ENCODE measurements at regions not wholly inside any gene's neighbourhood (a gene's known extent, or its start where the extent isn't known, plus 50 kb on each side); places are given as distances from the start of the nearest gene placed in this dataset.
"Not testable (repeated sequence)": the region's sequence is repeated elsewhere in the genome, so short reads cannot be mapped to it uniquely, and the experiment has no call there.

DNA sequence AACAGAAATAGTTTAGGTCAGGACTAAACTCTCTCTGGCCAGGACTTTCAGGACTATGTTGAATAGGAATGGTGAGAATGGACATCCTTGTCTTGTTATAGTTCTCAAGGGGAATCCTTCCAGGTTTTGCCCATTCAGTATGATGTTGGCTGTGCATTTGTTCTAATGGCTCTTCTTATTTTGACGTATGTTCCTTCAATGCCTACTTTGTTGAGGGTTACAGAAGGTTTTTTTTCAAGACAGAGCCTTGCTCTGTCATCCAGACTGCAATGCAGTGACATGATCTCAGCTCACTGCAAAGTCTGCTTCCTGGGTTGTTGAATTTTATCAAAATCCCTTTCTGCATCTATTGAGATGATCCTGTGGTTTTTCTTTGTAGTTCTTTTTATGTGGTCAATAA is 79.5 kb upstream of the NID2 start:
- POLR2A ChIA-PET, result no interaction called here
- 88% methylated on average over 1 of the region's 1 CpG for WGBS (ENCODE audit: insufficient coverage)
- no peaks in the 10 kb centered on the region for H3K4me1 ChIP-seq (ENCODE audit: control extremely low read depth in 1 of 4, control insufficient read depth in 4 of 4, insufficient read depth in 4 of 4, low read length in 3 of 4)
- CTCF ChIA-PET, result no interaction called here
- H3K36me3 ChIP-seq (ENCODE audit: control insufficient read depth in 4 of 4, insufficient read depth in 4 of 4, low read length in 3 of 4), result no peaks in the 10 kb centered on the region
- H3K9me3 ChIP-seq (ENCODE audit: control extremely low read depth in 1 of 5, control insufficient read depth in 4 of 5, insufficient read depth in 2 of 5, low read depth in 1 of 5, low read length in 4 of 5), result no peaks in the 10 kb centered on the region
- no peak overlapping the region for H3K27ac ChIP-seq (ENCODE audit: insufficient read depth in 1 of 2, low read depth in 1 of 2, low read length in 2 of 2, poor library complexity in 1 of 2, severe bottlenecking in 2 of 2)
- DNase-seq, result no peak
- H3K27me3 ChIP-seq (replicated peaks in 2 of 5; ENCODE audit: control insufficient read depth in 4 of 5, insufficient read depth in 5 of 5, low read length in 4 of 5), result no peaks in the 10 kb centered on the region
- H3K4me3 ChIP-seq (ENCODE audit: control insufficient read depth in 1 of 7, extremely low read depth in 1 of 7, insufficient read depth in 4 of 7, low read depth in 2 of 7, low read length in 6 of 7), result no peak overlapping the region

DNA sequence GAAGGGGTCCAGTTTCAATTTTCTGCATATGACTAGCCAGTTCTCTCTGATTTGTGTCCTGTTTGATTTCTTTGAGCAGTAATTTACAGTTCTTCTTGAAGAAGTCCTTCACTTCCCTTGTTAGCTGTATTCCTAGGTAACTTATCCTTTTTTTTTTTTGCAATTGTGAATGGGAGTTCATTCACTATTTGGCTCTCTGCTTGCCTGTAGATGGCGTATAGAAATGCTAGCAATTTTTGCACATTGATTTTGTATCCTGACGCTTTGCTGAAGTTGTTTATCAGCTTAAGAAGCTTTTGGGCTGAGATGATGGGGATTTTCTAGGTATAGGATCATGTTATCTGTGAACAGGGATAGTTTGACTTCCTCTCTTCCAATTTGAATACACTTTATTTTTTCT is 77.6 kb upstream of the NID2 start:
- Histone ChIP-seq H3K4me1 (ENCODE audit: control extremely low read depth in 1 of 4, control insufficient read depth in 4 of 4, insufficient read depth in 4 of 4, low read length in 3 of 4) (no peaks in the 10 kb centered on the region), H3K4me3 (ENCODE audit: control insufficient read depth in 1 of 7, extremely low read depth in 1 of 7, insufficient read depth in 4 of 7, low read depth in 2 of 7, low read length in 6 of 7) (no peak overlapping the region), H3K27me3 (replicated peaks in 2 of 5; ENCODE audit: control insufficient read depth in 4 of 5, insufficient read depth in 5 of 5, low read length in 4 of 5) (no peaks in the 10 kb centered on the region), H3K9me3 (ENCODE audit: control extremely low read depth in 1 of 5, control insufficient read depth in 4 of 5, insufficient read depth in 2 of 5, low read depth in 1 of 5, low read length in 4 of 5) (no peaks in the 10 kb centered on the region), H3K27ac (ENCODE audit: insufficient read depth in 1 of 2, low read depth in 1 of 2, low read length in 2 of 2, poor library complexity in 1 of 2, severe bottlenecking in 2 of 2) (no peak overlapping the region), H3K36me3 (ENCODE audit: control insufficient read depth in 4 of 4, insufficient read depth in 4 of 4, low read length in 3 of 4) (no peaks in the 10 kb centered on the region)
- peak in 1 of 3 donors; percentile 15 for DNase-seq
- CTCF ChIA-PET, result interaction anchor here (0.7 to 1.2 kb wide), 3 partner anchors 124 to 127 kb away, joined by 3 to 4 read pairs (median 3); no protein-coding TSS in a partner anchor
- POLR2A ChIA-PET, result no interaction called here
- 20% methylated on average over 1 of the region's 2 CpGs for WGBS (ENCODE audit: insufficient coverage)

GRCh38 chr14:52144099-52144498 is 75.2 kb upstream of the NID2 start:
- H3K4me1 ChIP-seq (ENCODE audit: control extremely low read depth in 1 of 4, control insufficient read depth in 4 of 4, insufficient read depth in 4 of 4, low read length in 3 of 4); DNase-seq; H3K4me3 ChIP-seq (ENCODE audit: control insufficient read depth in 1 of 7, extremely low read depth in 1 of 7, insufficient read depth in 4 of 7, low read depth in 2 of 7, low read length in 6 of 7); H3K9me3 ChIP-seq (ENCODE audit: control extremely low read depth in 1 of 5, control insufficient read depth in 4 of 5, insufficient read depth in 2 of 5, low read depth in 1 of 5, low read length in 4 of 5); H3K27me3 ChIP-seq (replicated peaks in 2 of 5; ENCODE audit: control insufficient read depth in 4 of 5, insufficient read depth in 5 of 5, low read length in 4 of 5); H3K27ac ChIP-seq (ENCODE audit: insufficient read depth in 1 of 2, low read depth in 1 of 2, low read length in 2 of 2, poor library complexity in 1 of 2, severe bottlenecking in 2 of 2); POLR2A ChIA-PET; CTCF ChIA-PET; H3K36me3 ChIP-seq (ENCODE audit: control insufficient read depth in 4 of 4, insufficient read depth in 4 of 4, low read length in 3 of 4): not testable (repeated sequence)
- WGBS (ENCODE audit: insufficient coverage), result 100% methylated on average over 2 of the region's 2 CpGs

DNA sequence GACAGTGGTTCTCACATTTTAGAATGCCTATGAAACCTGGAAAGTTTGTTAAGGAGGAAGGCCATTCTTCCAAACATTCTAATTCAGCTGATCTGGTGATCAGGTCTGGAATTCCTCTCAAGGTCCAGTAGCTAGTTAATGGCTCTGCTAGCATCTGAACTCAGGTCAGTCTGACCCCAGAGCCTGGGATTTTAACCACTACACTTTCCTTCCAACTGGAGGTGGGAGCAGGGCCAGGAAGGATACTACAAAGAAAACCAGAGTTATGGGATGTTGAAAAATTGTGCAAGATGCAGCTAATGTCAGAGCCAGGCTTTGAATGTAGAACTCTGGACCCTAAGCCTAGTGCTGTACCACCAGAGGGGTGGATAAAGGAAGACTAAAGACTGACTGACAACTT is 73.6 kb upstream of the NID2 start:
- CTCF ChIA-PET, result interaction anchor here (0.7 to 1.6 kb wide), 3 partner anchors 10 to 14 kb away, joined by 3 to 4 read pairs (median 3); no protein-coding TSS in a partner anchor
- no peak for DNase-seq
- no peaks in the 10 kb centered on the region for H3K27me3 ChIP-seq (replicated peaks in 2 of 5; ENCODE audit: control insufficient read depth in 4 of 5, insufficient read depth in 5 of 5, low read length in 4 of 5)
- H3K27ac ChIP-seq (ENCODE audit: insufficient read depth in 1 of 2, low read depth in 1 of 2, low read length in 2 of 2, poor library complexity in 1 of 2, severe bottlenecking in 2 of 2), result no peak overlapping the region
- no peak overlapping the region for H3K4me3 ChIP-seq (ENCODE audit: control insufficient read depth in 1 of 7, extremely low read depth in 1 of 7, insufficient read depth in 4 of 7, low read depth in 2 of 7, low read length in 6 of 7)
- POLR2A ChIA-PET, result no interaction called here
- no peaks in the 10 kb centered on the region for H3K4me1 ChIP-seq (ENCODE audit: control extremely low read depth in 1 of 4, control insufficient read depth in 4 of 4, insufficient read depth in 4 of 4, low read length in 3 of 4)
- no peaks in the 10 kb centered on the region for H3K36me3 ChIP-seq (ENCODE audit: control insufficient read depth in 4 of 4, insufficient read depth in 4 of 4, low read length in 3 of 4)
- H3K9me3 ChIP-seq (ENCODE audit: control extremely low read depth in 1 of 5, control insufficient read depth in 4 of 5, insufficient read depth in 2 of 5, low read depth in 1 of 5, low read length in 4 of 5), result no peaks in the 10 kb centered on the region

- Histone ChIP-seq H3K36me3 (ENCODE audit: control insufficient read depth in 4 of 4, insufficient read depth in 4 of 4, low read length in 3 of 4) (no peaks in the 10 kb centered on the region), H3K27me3 (replicated peaks in 2 of 5; ENCODE audit: control insufficient read depth in 4 of 5, insufficient read depth in 5 of 5, low read length in 4 of 5) (peaks cover 0 to 3% (median 0%) of the 10 kb centered on the region in 5 experiments), H3K9me3 (ENCODE audit: control extremely low read depth in 1 of 5, control insufficient read depth in 4 of 5, insufficient read depth in 2 of 5, low read depth in 1 of 5, low read length in 4 of 5) (peaks cover 0 to 6% (median 2%) of the 10 kb centered on the region in 5 experiments), H3K4me1 (ENCODE audit: control extremely low read depth in 1 of 4, control insufficient read depth in 4 of 4, insufficient read depth in 4 of 4, low read length in 3 of 4) (peaks cover 0 to 9% (median 3%) of the 10 kb centered on the region in 4 experiments), H3K4me3 (ENCODE audit: control insufficient read depth in 1 of 7, extremely low read depth in 1 of 7, insufficient read depth in 4 of 7, low read depth in 2 of 7, low read length in 6 of 7) (peak overlapping the region in 1 of 7 experiments; percentile 16), H3K27ac (ENCODE audit: insufficient read depth in 1 of 2, low read depth in 1 of 2, low read length in 2 of 2, poor library complexity in 1 of 2, severe bottlenecking in 2 of 2) (no peak overlapping the region)
- DNase-seq, result peak; percentile 90 to 95 (median 92)
- CTCF ChIA-PET, result interaction anchor here (0.6 to 3.8 kb wide), 14 partner anchors 10 to 1455 kb away, joined by 3 to 34 read pairs (median 3); no protein-coding TSS in a partner anchor
- POLR2A ChIA-PET, result no interaction called here
- WGBS (ENCODE audit: insufficient coverage), result 53% methylated on average over 8 of the region's 13 CpGs
These were observed 62.9 kb upstream of the NID2 start for GRCh38 chr14:52131640-52132320.

GRCh38 chr14:52129721-52130120 is 60.9 kb upstream of the NID2 start:
- Histone ChIP-seq H3K4me1 (ENCODE audit: control extremely low read depth in 1 of 4, control insufficient read depth in 4 of 4, insufficient read depth in 4 of 4, low read length in 3 of 4) (peaks cover 0 to 13% (median 5%) of the 10 kb centered on the region in 4 experiments), H3K9me3 (ENCODE audit: control extremely low read depth in 1 of 5, control insufficient read depth in 4 of 5, insufficient read depth in 2 of 5, low read depth in 1 of 5, low read length in 4 of 5) (peaks cover 0 to 2% (median 0%) of the 10 kb centered on the region in 5 experiments), H3K27me3 (replicated peaks in 2 of 5; ENCODE audit: control insufficient read depth in 4 of 5, insufficient read depth in 5 of 5, low read length in 4 of 5) (peaks cover 0 to 3% (median 0%) of the 10 kb centered on the region in 5 experiments), H3K27ac (ENCODE audit: insufficient read depth in 1 of 2, low read depth in 1 of 2, low read length in 2 of 2, poor library complexity in 1 of 2, severe bottlenecking in 2 of 2) (no peak overlapping the region), H3K4me3 (ENCODE audit: control insufficient read depth in 1 of 7, extremely low read depth in 1 of 7, insufficient read depth in 4 of 7, low read depth in 2 of 7, low read length in 6 of 7) (no peak overlapping the region), H3K36me3 (ENCODE audit: control insufficient read depth in 4 of 4, insufficient read depth in 4 of 4, low read length in 3 of 4) (no peaks in the 10 kb centered on the region)
- ChIA-PET CTCF (interaction anchor here (0.7 to 1.3 kb wide), 2 partner anchors 39 to 138 kb away, joined by 4 read pairs; no protein-coding TSS in a partner anchor), POLR2A (no interaction called here)
- no peak for DNase-seq
- WGBS (ENCODE audit: insufficient coverage), result 88% methylated on average over 2 of the region's 3 CpGs

DNA sequence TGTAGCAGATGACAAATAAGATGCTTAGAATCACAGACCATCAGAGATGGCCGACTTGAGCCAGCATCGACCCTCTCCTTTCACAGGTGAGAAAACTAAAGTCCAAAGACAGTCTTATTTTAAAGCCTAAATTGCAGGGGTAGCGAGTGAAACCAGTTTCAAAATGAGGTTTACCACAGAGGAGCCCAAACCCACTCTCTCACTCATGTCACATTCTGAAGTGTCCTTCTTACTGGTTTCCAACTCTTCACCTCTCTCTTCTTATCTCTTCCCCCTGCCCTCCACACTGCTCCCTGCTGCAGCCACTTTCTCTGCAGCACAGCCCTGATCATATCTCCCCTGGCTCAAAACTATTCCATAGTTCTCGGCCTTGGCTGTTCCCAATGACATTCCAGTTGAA is 57.0 kb upstream of the NID2 start:
- Histone ChIP-seq H3K27ac (ENCODE audit: insufficient read depth in 1 of 2, low read depth in 1 of 2, low read length in 2 of 2, poor library complexity in 1 of 2, severe bottlenecking in 2 of 2) (no peak overlapping the region), H3K9me3 (ENCODE audit: control extremely low read depth in 1 of 5, control insufficient read depth in 4 of 5, insufficient read depth in 2 of 5, low read depth in 1 of 5, low read length in 4 of 5) (no peaks in the 10 kb centered on the region), H3K27me3 (replicated peaks in 2 of 5; ENCODE audit: control insufficient read depth in 4 of 5, insufficient read depth in 5 of 5, low read length in 4 of 5) (no peaks in the 10 kb centered on the region), H3K36me3 (ENCODE audit: control insufficient read depth in 4 of 4, insufficient read depth in 4 of 4, low read length in 3 of 4) (no peaks in the 10 kb centered on the region), H3K4me3 (ENCODE audit: control insufficient read depth in 1 of 7, extremely low read depth in 1 of 7, insufficient read depth in 4 of 7, low read depth in 2 of 7, low read length in 6 of 7) (no peak overlapping the region), H3K4me1 (ENCODE audit: control extremely low read depth in 1 of 4, control insufficient read depth in 4 of 4, insufficient read depth in 4 of 4, low read length in 3 of 4) (peaks cover 0 to 6% (median 3%) of the 10 kb centered on the region in 4 experiments)
- WGBS (ENCODE audit: insufficient coverage), result 90% methylated on average over 3 of the region's 4 CpGs
- POLR2A ChIA-PET, result no interaction called here
- CTCF ChIA-PET, result no interaction called here
- peak in 2 of 3 donors; percentile 15 to 18 for DNase-seq
